MM.1S (cell line): ENCODE measurements at regions not wholly inside any gene's neighbourhood (a gene's known extent, or its start where the extent isn't known, plus 50 kb on each side); places are given as distances from the start of the nearest gene placed in this dataset.

Experiments used
- CTCF ChIP-seq: fragments of 300-600 bp; sonication (generic); IDR thresholded peaks from 2 replicates; pipeline ENCODE4 v1.5.1; 2016; ENCODE audit warnings: antibody characterized with exemption, low read length, mixed read lengths
- EZH2 ChIP-seq: fragments of 300-600 bp; sonication (generic); optimal IDR thresholded peaks from 2 replicates; pipeline ENCODE3; 2017; ENCODE audit warnings: low read depth, mild to moderate bottlenecking, antibody characterized with exemption, low read length, mixed read lengths

GRCh38 chr1:234734869-234735268 lies 124.9 kb upstream of the IRF2BP2 start:
- no peak for TF ChIP-seq CTCF
- no peak for TF ChIP-seq EZH2
